Stimulated activated CD4-positive, alpha-beta T cell treated with anti-CD3 and anti-CD28 coated beads, Interleukin-4, amount 100 ng/mL, for 1 hour (primary cell): ENCODE measurements at regions not wholly inside any gene's neighbourhood (a gene's known extent, or its start where the extent isn't known, plus 50 kb on each side); places are given as distances from the start of the nearest gene placed in this dataset.

Experiments used
- DNase-seq: peaks from one replicate; pipeline ENCODE4 v3.0.0-alpha.2; 2020

GRCh38 chr13:30151388-30151787 lies 156.0 kb downstream of the KATNAL1 start:
- no peak for DNase-seq

GRCh38 chr13:30149248-30149647 lies 158.1 kb downstream of the KATNAL1 start:
- DNase-seq: no peak

DNA sequence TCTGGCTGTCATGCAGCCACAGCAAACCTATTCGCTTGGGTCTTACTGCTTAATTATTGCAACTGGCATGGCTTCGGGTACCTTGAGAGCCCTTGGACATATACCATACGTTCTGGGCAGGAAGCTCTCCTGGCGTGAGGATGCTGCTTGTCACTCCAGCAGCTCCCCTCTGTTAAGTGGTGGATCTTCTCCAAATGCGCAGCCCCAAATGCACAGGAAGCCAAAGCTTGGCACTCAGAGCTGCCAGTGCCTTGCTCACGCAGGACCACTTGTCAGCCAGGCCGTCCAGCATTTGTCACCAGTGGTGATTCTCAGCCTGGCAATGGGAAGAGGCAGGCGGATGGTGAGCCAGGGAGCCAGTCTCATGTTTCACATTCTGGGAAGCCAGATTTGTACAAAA lies 158.6 kb downstream of the KATNAL1 start:
- no peak for DNase-seq

GRCh38 chr13:30148171-30148754 lies 159.1 kb downstream of the KATNAL1 start:
- no peak for DNase-seq

DNA sequence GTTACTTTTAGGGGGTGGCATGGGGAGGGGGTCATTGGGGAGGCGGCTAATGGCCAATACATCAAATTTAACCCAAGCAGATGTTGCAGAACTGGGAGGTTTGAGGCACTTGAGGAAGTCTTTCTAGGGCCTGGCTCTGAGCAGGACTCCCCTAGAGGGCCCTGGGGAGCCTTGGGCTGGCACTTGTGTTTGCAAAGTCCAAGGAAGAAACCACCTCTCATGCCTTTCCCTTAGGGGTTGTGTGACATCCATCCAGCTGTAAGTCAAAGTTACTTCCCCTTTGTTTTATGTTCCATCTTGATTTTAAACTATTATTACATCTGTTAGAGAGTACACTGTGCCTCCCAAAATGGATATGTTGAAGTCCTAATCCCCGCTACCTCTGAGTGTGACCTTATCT lies 159.9 kb downstream of the KATNAL1 start:
- no peak for DNase-seq

DNA sequence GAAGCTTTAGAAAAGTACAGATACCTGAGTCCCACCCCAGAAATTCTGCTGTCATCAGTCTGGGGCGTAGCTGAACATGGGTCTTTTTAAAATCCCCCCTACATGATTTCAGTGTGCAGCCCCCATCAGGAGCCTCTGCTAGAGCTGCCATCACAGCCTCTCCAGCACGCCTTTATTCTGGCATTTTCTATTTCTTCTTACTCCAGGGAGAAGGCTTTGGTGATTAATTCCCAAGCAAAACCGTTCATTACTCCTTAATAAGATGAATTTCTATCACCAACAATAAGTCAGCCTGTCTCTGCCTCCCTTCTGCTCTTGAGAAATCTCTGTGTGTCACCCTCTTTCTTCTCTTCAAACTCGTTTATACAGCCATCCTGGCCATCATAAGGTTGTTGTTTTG lies 160.3 kb downstream of the KATNAL1 start:
- no peak for DNase-seq

DNA sequence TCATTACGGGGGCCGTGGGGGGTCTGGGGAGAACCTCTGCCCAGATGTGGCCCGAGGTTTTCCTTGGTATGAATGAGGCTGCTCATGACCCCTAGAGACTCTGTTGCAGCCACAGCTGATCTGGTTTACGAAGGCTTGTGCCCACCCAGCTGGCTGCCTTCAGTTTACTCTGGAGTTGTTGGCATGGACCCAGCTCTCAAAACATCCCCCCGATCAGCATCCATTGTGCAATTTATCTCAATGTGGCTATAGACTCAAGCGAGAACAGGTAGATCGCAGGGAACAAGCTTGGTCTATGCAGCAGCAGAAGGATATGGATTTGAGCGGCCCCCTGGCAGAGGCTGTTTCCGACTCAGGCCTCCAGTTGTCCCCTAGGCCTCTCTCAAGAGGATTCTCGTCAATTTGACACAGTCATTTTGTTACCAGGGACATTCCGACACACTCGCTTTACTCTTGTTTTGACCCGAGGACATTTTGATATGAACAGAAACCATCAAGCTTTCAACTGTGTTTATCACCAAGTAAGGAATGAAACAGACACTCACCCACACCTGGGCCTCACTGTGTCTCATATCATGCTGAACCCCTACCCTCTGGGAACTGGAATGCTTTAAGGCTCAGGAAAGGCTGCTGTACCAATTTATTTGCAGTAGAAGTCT lies 161.5 kb downstream of the KATNAL1 start:
- DNase-seq: peak; percentile 24

GRCh38 chr13:30143666-30144400 lies 163.5 kb downstream of the KATNAL1 start:
- DNase-seq: no peak

- peak; percentile 14 for DNase-seq
Observed at GRCh38 chr13:30142486-30143211, 164.7 kb downstream of the KATNAL1 start.

- DNase-seq: no peak
Observed at GRCh38 chr13:30141775-30142485, 165.4 kb downstream of the KATNAL1 start.

DNA sequence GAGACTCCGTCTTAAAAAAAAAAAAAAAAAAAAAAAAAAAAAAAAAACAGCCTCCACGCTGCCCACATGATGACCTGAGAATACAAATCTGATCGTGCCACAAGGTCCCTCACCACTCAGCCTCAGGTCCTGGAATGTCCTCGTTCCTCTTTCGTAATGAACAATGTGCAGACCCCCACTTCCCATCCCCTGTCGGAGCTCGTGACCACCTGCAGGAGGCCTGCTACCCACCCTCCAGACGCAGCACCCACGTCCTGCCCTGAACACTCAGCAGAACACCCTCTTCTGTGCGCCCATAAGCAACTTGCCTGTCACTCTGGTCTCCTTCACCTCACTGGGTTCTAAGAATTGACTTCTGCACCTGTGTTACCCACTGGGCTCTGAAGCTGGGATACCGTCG lies 166.4 kb downstream of the KATNAL1 start:
- DNase-seq: no peak

DNA sequence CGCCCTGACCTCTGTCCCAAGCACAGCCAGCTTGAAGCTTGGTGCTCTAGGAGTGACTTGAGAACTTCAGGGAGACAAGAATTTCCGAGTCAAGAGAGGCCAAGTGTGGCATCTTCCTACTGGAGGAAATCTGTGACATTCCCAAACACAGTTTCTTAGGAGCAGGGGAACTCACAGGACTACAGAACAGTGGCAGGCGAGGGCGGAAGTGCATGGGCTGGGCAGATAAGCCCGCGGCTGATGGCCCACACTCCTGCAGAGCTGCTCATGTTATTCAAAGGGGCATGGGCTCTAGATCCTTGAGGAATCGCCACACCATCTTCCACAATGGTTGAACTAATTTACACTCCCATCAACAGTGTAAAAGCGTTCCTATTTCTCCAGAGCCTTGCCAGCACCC lies 168.8 kb downstream of the KATNAL1 start:
- no peak for DNase-seq

GRCh38 chr13:30135868-30136267 lies 171.5 kb downstream of the KATNAL1 start:
- DNase-seq: no peak

GRCh38 chr13:30135351-30135750 lies 172.0 kb downstream of the KATNAL1 start:
- no peak for DNase-seq

GRCh38 chr13:30134578-30134977 lies 172.8 kb downstream of the KATNAL1 start:
- no peak for DNase-seq

DNA sequence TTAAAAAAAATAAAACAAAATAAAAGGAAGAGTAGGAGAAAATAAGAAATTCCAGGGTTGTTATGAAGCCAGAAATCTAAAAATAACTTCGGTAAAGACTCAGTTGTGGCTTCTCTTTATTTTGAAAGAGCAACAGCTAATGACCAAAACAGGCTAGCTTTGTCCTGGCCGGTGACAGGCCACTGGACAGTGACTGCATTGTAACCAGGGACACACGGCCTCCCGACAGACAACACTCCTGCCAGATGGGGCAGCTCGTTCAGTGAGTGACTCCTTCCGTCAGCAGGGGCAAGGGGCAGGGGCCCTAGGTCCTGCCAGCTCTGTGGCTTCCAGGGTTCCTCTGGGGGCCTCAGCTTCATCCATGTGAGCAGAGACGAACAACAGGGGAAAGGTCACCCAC lies 173.4 kb downstream of the KATNAL1 start:
- no peak for DNase-seq

DNA sequence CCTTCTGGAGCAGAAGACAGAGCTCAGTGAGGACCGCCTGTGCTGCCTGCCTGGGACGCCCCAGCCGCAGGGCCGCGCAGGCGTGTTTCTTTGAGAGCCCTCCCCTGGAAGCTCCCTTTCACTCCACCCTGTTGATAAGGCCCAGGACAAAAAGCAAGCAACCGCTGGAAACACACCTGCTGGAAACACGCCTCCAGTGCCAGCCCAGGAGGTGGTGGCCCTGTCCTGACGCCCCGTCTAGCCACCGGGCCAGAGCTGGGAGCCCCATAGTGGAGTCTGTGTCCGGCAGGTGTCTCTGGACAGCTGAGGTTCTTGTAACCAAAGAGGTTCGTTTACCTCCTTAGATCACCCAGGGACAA lies 173.8 kb downstream of the KATNAL1 start:
- no peak for DNase-seq

DNA sequence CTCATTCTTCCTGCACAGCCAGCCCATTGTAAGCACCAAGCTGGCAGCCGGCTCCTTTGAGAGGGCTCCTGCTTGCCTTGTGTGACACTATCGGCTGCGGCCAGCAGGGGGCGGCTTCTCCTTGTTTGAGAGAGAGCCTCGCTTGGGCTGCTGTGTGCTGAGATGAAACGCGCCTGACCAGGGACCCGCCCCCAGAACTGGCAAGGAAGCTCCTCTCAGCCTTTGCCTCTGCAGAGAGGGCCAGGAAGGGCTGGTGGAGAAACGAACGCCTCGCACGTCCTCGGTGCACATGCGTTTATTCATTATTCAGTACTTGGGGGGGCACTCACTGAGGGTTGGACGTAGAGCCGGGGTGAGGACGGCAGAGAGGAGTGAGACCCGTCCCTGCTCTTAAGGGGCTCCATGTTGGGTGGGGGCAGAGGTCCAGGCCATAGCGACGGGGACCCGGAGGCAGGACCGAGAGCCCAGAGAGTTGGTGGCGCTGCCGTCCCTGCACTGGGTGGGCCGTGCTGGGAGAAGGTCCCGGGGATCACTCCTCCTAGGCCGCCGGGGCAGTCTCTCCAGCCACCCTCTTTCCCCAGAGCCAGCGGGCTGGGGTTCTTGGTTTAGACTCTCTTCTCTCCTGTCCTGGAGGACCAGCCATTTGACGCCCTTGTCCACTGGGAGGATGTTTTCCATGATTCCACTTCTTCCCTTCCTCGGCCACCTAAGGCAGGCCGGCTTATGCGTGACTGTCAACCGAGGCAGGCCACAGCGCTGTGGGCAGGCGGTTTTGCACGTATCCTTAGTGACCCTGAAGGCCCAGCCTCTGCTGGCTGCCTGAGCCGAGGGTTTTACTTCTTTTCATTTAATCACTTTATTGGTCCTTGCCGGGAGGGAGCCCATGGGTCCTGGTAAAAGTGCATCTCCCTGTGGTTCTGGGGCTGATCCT lies 174.5 kb downstream of the KATNAL1 start:
- DNase-seq: peak; percentile 98

- no peak for DNase-seq
Observed at GRCh38 chr13:30129411-30129810, 177.9 kb downstream of the KATNAL1 start.

DNA sequence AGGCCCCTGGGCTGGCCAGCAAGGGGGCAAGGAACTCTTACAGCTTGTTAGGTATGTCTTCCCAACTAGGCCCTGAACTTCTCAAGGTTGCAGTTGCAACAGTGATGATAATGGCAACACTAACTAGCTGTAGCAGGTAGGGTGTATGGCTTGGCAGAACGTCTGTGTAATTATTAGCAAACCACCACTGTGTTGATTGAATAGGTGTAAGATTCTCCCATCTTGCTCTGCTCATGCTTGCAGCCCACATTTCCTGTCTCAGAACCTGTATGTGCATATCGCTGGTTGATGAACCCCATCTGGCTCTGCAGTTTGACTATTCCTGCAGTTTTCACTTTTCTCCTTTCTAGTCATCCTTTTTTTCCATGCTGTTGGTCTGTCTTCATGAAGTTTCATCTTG lies 178.8 kb downstream of the KATNAL1 start:
- DNase-seq: no peak

- DNase-seq: no peak
Observed at GRCh38 chr13:30128095-30128494, 179.3 kb downstream of the KATNAL1 start.

- DNase-seq: no peak
Observed at GRCh38 chr13:30126903-30127428, 180.4 kb downstream of the KATNAL1 start.
